ENCODE measurements at regions not wholly inside any gene's neighbourhood (a gene's known extent, or its start where the extent isn't known, plus 50 kb on each side); places are given as distances from the start of the nearest gene placed in this dataset.
"Not testable (repeated sequence)": the region's sequence is repeated elsewhere in the genome, so short reads cannot be mapped to it uniquely, and the experiment has no call there.

DNA sequence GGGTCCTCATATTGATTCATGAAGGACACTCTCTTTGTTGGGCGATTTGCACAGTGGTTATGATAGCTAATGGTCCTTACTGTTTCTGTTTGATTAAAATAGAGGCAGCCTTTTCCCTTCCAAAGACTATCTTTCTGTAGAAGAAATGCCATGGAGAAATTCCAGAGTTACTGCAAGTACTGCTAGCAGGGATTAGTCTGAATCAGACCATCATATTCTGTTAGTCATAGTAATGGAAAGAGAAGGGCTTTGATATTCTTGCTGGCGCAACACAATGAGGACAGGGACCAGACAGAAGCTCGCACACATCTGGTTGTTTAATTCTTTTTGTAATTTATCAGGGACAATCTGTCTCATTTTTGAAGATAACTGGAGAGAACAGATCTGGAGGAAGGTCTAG, 304.5 kb upstream of the FZD8 start:
- DNase-seq = no peak

GRCh38 chr10:35942057-35942456, 300.0 kb upstream of the FZD8 start:
- DNase-seq = no peak

- DNase-seq = no peak
Measured at GRCh38 chr10:35940141-35941041, 298.3 kb upstream of the FZD8 start.

- no peak for DNase-seq
Measured at GRCh38 chr10:35938160-35938559, 296.1 kb upstream of the FZD8 start.

DNA sequence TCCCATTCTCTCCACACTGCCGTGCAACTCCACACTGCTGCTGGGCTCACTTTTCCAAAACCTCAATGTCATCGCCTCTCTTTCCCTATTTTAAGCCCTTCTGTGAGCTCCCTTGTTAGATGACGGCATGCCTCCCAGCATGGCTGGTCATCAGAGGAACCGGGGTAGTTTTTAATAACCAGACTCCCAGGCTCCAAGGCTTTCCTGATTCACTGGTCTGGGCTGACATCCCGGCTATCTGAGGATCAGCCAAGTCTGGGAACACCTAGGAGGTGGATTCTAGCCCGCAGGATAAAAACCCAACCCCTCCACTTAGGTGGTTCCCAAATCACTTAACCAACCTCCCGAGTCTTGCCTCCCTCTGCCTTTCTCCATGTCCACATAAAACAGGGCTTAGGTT, 295.4 kb upstream of the FZD8 start:
- no peak for DNase-seq

GRCh38 chr10:35934642-35934995, 292.5 kb upstream of the FZD8 start:
- DNase-seq = no peak

- DNase-seq = no peak
Measured at GRCh38 chr10:35933940-35934641, 292.0 kb upstream of the FZD8 start.

- no peak for DNase-seq
Measured at GRCh38 chr10:35933491-35933890, 291.4 kb upstream of the FZD8 start.

- not testable (repeated sequence) for DNase-seq
Measured at GRCh38 chr10:35929962-35930361, 287.9 kb upstream of the FZD8 start.

DNA sequence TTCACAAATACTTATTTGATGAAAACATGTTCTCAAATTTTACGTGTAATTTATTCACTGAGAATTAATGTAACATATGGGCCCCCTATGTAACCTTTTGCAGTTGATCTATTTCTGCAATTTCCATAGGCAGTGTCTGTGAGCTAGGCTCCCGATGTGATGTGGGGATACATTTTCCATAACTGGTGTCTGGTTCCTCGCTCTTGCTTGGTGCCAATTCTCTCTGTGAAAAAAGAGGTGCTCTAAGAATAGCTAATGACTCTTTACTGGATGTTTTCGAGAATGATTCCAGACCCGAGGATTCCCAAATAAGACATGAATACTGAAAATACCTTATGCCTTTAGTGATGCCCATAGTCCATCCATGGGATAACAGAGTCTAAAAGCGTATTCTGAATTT, 286.7 kb upstream of the FZD8 start:
- DNase-seq = no peak

DNA sequence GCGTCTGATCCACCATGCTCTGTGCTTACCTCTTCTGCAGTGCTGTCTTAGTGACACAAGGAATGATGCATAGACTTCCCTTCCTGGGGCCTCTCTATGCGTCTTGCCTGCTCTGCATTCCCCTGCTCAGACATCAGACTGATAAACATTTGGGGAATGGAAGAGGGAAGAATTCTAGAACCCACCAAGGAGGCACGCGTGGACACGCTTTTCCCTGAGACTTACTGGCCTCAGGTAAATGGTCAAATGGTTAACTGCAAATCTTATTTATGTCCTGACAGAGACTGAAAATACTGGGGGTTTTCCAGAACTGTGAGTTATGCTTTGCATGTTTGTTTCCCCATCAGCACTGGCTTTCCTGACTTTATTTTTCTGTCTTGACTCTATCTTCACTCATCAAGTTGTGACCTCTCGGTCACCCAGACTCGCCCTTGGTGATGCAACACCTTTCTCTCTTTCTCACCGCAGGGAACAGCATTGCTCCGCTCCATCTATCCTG, 285.9 kb upstream of the FZD8 start:
- no peak for DNase-seq

GRCh38 chr10:35927341-35927740, 285.2 kb upstream of the FZD8 start:
- DNase-seq = no peak

GRCh38 chr10:35926846-35927245, 284.8 kb upstream of the FZD8 start:
- no peak for DNase-seq

DNA sequence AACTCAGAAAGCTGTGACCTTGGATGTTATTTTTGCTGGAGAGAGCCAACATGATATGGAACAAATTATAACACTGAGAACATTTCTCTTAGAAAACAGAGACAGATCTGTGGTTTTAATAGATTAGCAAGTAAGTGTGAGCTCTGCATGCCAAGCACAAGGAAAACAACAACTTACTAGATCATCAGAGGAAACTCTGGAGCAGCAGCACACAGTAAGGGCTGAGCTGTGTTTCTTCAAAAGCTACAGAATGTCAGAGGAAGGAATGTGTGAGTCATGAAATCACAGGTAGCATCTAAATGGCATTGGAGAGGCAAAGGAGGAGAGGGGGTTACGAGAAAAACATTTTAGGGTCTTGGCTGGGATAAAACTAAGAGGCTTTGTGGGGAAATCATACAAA, 283.4 kb upstream of the FZD8 start:
- DNase-seq = no peak

DNA sequence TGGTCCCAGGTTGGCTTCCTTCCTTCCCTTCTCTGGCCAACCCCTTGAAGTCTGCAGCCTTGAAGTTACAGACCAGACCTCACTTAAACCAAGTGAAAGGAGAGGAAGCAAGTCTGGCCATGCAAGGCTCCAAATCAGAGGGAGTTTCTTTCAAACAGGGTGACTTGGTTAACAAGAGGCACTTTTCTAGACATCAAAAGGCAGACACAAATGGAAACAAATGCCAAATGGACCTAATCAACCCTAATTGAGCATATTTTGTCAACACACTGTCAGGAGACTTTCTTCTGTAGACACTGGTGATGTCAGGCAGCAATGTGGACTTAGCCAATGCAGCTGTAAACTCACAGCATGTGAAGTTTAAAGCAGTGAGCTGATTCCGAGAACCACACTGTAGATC, 282.7 kb upstream of the FZD8 start:
- DNase-seq = no peak

GRCh38 chr10:35922876-35923600, 280.9 kb upstream of the FZD8 start:
- no peak for DNase-seq

DNA sequence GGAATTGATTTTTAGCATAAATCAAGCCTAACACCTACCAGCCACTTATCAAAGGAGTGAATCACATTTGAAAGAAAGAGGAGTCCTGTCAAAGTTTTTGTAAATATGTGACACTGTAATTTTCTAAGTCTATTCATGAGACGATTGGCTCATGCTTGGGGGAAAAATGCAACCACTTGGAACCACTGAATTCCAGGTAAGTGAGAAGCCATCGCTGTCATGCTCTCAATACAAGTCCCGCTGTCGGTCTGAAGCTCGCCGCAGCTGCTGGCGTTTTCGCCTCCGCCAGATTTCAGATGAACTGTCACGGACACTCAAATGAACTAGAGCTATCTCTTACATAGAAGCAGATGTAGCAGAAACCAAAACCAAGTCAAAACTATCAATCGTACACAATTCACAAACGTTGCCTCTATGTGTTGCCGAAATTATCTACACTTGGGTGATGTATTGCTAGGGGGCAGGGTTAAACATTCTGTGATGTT, 279.8 kb upstream of the FZD8 start:
- no peak for DNase-seq

GRCh38 chr10:35916791-35917190, 274.7 kb upstream of the FZD8 start:
- DNase-seq = no peak

DNA sequence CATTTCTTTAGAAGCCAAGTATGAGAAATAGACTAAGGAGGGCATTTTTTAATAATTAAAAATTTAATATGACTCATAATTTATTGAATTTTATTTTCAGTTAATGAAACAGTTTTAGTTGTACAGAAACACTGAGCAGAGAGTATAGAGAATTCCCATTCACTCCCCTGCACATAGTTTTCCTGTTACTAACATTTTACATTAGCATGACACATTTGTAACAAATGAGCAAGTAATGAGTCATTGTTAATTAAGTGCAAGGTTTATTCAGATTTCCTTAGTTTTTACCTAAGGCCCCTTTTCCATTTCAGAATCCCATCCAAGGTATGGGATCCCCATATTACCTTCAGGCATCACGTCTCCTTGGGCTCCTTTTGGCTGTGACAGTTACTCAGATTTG, 271.5 kb upstream of the FZD8 start:
- no peak for DNase-seq

GRCh38 chr10:35912615-35913569, 270.8 kb upstream of the FZD8 start:
- DNase-seq = no peak

DNA sequence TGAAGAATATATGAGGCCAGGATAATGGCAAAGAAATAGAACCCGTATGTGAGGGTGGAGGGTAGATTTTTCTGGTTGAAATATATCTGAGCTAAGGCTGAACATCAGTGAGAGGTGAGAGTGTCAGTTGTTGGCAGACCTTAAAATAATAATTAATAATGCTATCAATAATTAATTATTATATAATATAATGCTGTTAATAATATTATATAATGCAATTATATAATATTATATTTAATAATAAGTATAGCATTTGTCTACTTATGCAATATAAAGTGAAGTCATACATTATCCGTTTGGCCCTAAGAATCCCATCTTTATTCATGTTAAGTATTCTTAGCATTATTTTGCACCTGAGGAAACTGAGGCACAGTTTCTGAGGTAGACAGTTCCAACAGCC, 269.9 kb upstream of the FZD8 start:
- no peak for DNase-seq

DNA sequence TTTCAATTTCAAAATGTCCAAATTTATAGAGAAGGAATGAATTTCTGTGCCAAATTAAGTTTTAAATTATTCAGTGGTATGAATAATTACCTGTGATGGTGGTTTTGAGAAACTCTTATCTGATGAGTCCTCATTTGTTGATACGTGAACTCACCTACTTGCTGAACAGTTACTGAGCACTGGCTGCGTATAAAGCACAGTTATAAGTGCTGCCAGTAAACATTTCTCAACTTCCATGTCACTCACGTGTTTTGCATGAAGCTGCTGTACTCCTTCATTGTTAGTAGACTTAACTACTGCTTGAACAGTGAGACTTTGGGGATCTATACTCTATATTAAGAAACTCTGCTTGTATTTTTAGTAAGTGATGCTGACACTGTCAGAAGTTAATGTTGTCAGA, 269.1 kb upstream of the FZD8 start:
- no peak for DNase-seq
